ENCODE measurements at regions not wholly inside any gene's neighbourhood (a gene's known extent, or its start where the extent isn't known, plus 50 kb on each side); places are given as distances from the start of the nearest gene placed in this dataset.

DNA sequence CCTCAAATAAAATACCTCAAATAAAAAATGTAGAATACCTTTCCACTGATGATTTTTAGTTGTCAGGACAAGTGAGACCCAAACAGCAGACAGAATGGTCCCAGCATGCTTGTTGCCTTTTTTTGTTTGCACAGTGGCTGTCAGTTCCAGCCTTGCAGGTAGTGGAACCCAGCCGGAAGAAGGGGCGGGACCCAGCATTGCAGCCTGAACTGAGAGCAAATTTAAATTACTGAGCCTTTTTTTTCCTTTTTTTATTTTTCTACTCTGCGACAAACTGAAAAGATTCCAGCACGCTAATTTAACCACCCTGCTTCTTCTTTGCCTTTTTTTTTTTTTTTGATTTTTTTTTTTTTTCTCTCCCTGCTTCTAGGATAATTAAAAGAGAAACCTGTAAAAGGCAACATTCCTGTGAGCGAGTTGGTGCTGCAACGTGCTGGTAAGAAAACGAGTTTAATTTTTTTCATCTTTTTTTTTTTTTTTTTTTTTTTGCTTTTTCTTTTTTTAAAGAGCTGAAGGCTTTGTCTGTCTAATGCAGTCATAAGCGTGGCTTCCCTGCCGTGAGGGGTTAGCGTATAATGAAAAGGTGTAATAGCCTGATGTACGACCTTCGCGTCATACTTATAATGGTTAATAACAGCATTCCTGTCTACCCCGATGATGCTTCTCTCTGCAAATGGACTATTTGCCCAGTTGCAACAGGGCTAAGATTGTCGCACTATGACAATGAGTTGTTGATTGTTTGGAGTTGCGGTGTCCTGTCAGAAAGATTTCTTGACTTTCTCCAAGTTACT lies 555.3 kb upstream of the CELF2 start:
- no peak overlapping the region for H3K4me3 ChIP-seq (ENCODE audit: low read length)
- no peaks in the 10 kb centered on the region for H3K27me3 ChIP-seq (ENCODE audit: control insufficient read depth, insufficient read depth, low read length)
- H3K9me3 ChIP-seq (ENCODE audit: control insufficient read depth, insufficient read depth, low read length) = no peaks in the 10 kb centered on the region
- no peaks in the 10 kb centered on the region for H3K36me3 ChIP-seq (ENCODE audit: control insufficient read depth, insufficient read depth, low read length)
- H3K4me1 ChIP-seq (ENCODE audit: control insufficient read depth, insufficient read depth, low read length) = no peaks in the 10 kb centered on the region
- no peak overlapping the region for H3K27ac ChIP-seq (ENCODE audit: low read length)
- DNase-seq (ENCODE audit: low read depth, low spot score) = no peak
- WGBS (ENCODE audit: insufficient coverage, insufficient read length) = no CpG with 5 or more reads among the region's 16 CpGs

DNA sequence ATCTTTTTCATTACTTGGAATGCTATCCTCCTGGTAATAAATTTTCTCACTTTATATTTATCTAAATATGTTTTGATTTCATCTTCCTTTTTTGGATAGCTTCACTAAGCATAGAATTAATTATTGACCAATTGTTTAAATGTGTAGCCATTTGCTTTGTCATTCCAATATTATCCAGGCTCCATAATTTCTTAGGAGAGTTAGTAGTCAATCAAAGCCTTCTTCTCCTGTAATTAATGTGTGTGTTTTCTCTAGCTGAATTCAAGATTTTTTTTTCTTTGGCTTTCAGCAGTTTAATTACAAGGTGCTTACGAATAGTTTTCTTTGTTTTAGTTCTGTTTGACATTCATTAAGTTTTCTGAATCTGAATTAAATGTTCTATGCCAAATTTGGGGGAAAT lies 545.9 kb upstream of the CELF2 start:
- H3K4me1 ChIP-seq (ENCODE audit: control insufficient read depth, insufficient read depth, low read length) = no peaks in the 10 kb centered on the region
- no CpG with 5 or more reads among the region's 1 CpG for WGBS (ENCODE audit: insufficient coverage, insufficient read length)
- no peak overlapping the region for H3K27ac ChIP-seq (ENCODE audit: low read length)
- H3K27me3 ChIP-seq (ENCODE audit: control insufficient read depth, insufficient read depth, low read length) = no peaks in the 10 kb centered on the region
- DNase-seq (ENCODE audit: low read depth, low spot score) = no peak
- H3K36me3 ChIP-seq (ENCODE audit: control insufficient read depth, insufficient read depth, low read length) = no peaks in the 10 kb centered on the region
- no peaks in the 10 kb centered on the region for H3K9me3 ChIP-seq (ENCODE audit: control insufficient read depth, insufficient read depth, low read length)
- H3K4me3 ChIP-seq (ENCODE audit: low read length) = no peak overlapping the region

DNA sequence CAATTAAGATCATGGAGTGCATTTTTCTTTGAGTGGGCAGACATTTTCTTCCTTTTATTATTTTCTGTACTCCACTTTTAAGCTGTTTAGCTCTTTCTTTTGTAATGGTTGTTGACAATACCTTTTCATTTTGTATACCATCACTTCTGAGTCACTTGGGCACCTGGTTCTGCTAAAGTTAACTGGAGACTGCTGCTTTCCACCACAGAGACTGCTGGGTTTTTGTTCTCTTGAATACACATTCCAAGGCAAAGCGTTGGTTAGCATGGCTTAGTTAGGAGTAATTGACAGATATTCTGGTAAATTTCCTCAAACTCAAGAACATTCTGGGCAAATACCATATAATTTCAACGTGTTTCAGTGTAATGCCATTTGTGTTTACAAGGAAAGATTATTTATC lies 541.9 kb upstream of the CELF2 start:
- H3K27ac ChIP-seq (ENCODE audit: low read length) = no peak overlapping the region
- no peak overlapping the region for H3K4me3 ChIP-seq (ENCODE audit: low read length)
- H3K4me1 ChIP-seq (ENCODE audit: control insufficient read depth, insufficient read depth, low read length) = no peaks in the 10 kb centered on the region
- no CpG with 5 or more reads among the region's 2 CpGs for WGBS (ENCODE audit: insufficient coverage, insufficient read length)
- no peaks in the 10 kb centered on the region for H3K9me3 ChIP-seq (ENCODE audit: control insufficient read depth, insufficient read depth, low read length)
- no peaks in the 10 kb centered on the region for H3K36me3 ChIP-seq (ENCODE audit: control insufficient read depth, insufficient read depth, low read length)
- DNase-seq (ENCODE audit: low read depth, low spot score) = peak; percentile 5
- H3K27me3 ChIP-seq (ENCODE audit: control insufficient read depth, insufficient read depth, low read length) = no peaks in the 10 kb centered on the region

DNA sequence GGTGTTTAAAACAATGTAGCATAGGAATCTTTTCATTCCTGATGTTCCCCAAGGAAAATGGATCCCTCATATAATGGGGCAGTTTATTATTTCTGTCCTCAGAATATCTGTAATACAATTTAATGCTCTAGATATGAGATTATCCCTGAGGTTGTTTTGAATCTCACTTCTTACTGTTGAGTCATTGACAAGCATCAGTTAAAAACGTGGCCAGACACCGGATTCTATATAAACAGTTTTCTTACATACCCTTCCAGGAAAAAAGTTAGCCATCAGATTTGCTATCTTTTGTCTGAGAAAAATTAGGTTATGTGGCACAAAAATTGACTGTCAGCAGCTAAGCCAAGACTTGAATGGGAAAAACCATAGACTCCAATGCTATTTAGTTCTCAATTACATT lies 539.8 kb upstream of the CELF2 start:
- no CpG with 5 or more reads among the region's 2 CpGs for WGBS (ENCODE audit: insufficient coverage, insufficient read length)
- no peak overlapping the region for H3K27ac ChIP-seq (ENCODE audit: low read length)
- DNase-seq (ENCODE audit: low read depth, low spot score) = no peak
- H3K4me3 ChIP-seq (ENCODE audit: low read length) = no peak overlapping the region
- H3K4me1 ChIP-seq (ENCODE audit: control insufficient read depth, insufficient read depth, low read length) = no peaks in the 10 kb centered on the region
- no peaks in the 10 kb centered on the region for H3K9me3 ChIP-seq (ENCODE audit: control insufficient read depth, insufficient read depth, low read length)
- H3K36me3 ChIP-seq (ENCODE audit: control insufficient read depth, insufficient read depth, low read length) = no peaks in the 10 kb centered on the region
- H3K27me3 ChIP-seq (ENCODE audit: control insufficient read depth, insufficient read depth, low read length) = no peaks in the 10 kb centered on the region

DNA sequence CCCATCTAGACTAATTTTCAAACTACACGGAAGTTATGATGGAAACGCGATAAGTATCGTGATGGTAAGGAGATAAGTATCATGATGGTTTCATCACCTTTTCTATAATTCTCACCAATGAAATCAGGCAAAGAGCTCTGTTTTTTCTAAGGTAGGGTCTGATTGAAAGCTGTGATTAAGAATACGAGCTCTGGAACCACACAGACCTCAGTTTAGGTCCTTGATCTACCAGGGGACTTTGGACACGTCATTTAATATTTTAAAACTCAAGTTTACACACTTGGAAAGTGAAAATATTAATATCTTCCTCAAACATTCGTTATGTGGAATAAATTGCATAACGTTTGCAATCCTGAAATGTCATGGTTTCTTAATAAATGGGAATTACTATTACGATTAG lies 538.2 kb upstream of the CELF2 start:
- WGBS (ENCODE audit: insufficient coverage, insufficient read length) = no CpG with 5 or more reads among the region's 9 CpGs
- Histone ChIP-seq H3K4me3 (ENCODE audit: low read length) (no peak overlapping the region), H3K4me1 (ENCODE audit: control insufficient read depth, insufficient read depth, low read length) (no peaks in the 10 kb centered on the region), H3K9me3 (ENCODE audit: control insufficient read depth, insufficient read depth, low read length) (no peaks in the 10 kb centered on the region), H3K36me3 (ENCODE audit: control insufficient read depth, insufficient read depth, low read length) (no peaks in the 10 kb centered on the region), H3K27me3 (ENCODE audit: control insufficient read depth, insufficient read depth, low read length) (no peaks in the 10 kb centered on the region), H3K27ac (ENCODE audit: low read length) (no peak overlapping the region)
- DNase-seq (ENCODE audit: low read depth, low spot score) = no peak

DNA sequence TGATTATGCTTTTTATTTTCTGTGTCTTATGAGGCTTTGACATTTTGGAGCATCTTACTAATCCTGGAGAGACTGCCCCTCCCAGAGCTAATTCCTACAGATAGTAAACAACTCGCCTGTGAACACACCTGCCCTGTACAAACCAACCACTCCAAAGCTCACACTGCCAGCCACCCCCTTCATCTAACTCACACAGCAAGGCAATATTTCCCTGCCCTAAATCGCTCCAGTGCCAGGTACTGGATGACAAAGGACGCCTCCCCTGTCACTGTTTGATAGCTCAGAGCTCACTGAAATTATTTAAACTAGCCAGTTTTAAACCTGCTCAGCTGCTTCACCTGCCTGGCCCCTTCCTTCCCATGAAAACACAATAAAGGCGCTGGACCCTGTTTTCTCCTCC lies 535.1 kb upstream of the CELF2 start:
- WGBS (ENCODE audit: insufficient coverage, insufficient read length) = no CpG with 5 or more reads among the region's 4 CpGs
- Histone ChIP-seq H3K27me3 (ENCODE audit: control insufficient read depth, insufficient read depth, low read length) (no peaks in the 10 kb centered on the region), H3K4me1 (ENCODE audit: control insufficient read depth, insufficient read depth, low read length) (no peaks in the 10 kb centered on the region), H3K36me3 (ENCODE audit: control insufficient read depth, insufficient read depth, low read length) (no peaks in the 10 kb centered on the region), H3K4me3 (ENCODE audit: low read length) (no peak overlapping the region), H3K27ac (ENCODE audit: low read length) (no peak overlapping the region), H3K9me3 (ENCODE audit: control insufficient read depth, insufficient read depth, low read length) (no peaks in the 10 kb centered on the region)
- no peak for DNase-seq (ENCODE audit: low read depth, low spot score)

DNA sequence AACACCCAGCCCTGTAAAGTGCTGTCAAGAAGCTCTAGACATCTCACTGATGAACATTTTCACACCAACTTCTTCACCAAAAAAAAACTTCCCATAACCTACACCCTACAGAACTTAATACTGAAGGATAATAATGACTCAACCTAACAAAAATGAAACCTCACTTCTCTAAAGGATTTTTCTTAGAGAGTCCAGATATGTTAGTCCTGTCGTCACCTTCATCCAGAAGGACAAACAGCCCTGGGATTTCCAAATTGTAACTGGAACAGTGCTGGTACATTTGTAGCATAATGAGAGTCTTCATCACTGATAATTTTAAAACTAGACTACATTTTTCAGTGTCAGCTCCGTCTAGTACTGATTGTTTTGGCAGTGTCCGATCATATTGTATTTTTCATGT lies 528.6 kb upstream of the CELF2 start:
- Histone ChIP-seq H3K27me3 (ENCODE audit: control insufficient read depth, insufficient read depth, low read length) (no peaks in the 10 kb centered on the region), H3K27ac (ENCODE audit: low read length) (no peak overlapping the region), H3K4me3 (ENCODE audit: low read length) (no peak overlapping the region), H3K36me3 (ENCODE audit: control insufficient read depth, insufficient read depth, low read length) (no peaks in the 10 kb centered on the region), H3K4me1 (ENCODE audit: control insufficient read depth, insufficient read depth, low read length) (no peaks in the 10 kb centered on the region), H3K9me3 (ENCODE audit: control insufficient read depth, insufficient read depth, low read length) (no peaks in the 10 kb centered on the region)
- DNase-seq (ENCODE audit: low read depth, low spot score) = no peak
- no CpG with 5 or more reads among the region's 3 CpGs for WGBS (ENCODE audit: insufficient coverage, insufficient read length)

DNA sequence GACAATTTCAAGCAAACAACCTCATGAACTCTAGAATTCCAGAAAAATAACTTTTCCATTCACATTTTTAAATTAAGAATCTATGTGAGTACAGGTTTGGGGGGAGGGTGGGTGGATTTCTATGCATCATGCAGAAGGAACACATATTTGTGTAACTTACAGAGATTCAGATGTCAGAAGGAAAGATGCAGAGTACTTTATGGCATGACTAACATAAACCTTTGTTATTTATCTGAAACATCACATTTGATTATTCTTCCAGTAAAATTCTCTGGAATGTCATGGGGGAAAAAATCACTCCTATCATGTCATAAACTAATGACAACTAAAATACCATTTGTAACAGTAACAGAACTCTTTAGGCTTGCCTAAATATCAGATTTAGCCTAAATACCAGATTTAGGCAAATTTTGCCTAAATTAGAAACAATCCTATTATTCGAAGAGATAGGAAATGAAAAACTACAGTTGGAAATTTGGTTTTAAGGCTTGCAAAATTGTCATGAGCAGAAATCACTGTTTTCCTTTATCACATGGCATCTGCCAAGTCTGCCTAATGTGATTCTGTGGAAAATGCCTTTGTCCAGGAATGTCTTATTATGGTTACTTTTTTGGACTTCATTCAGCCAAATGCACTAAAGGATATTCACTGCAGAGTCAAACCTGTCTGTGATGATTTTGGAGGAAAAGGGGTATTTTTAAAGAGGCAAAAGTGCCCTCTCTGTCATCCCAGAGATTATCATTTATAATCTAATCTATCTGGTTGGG lies 527.7 kb upstream of the CELF2 start:
- DNase-seq (ENCODE audit: low read depth, low spot score) = no peak
- Histone ChIP-seq H3K27me3 (ENCODE audit: control insufficient read depth, insufficient read depth, low read length) (no peaks in the 10 kb centered on the region), H3K4me3 (ENCODE audit: low read length) (no peak overlapping the region), H3K27ac (ENCODE audit: low read length) (no peak overlapping the region), H3K4me1 (ENCODE audit: control insufficient read depth, insufficient read depth, low read length) (no peaks in the 10 kb centered on the region), H3K36me3 (ENCODE audit: control insufficient read depth, insufficient read depth, low read length) (no peaks in the 10 kb centered on the region), H3K9me3 (ENCODE audit: control insufficient read depth, insufficient read depth, low read length) (no peaks in the 10 kb centered on the region)
- WGBS (ENCODE audit: insufficient coverage, insufficient read length) = no CpG with 5 or more reads among the region's 1 CpG

DNA sequence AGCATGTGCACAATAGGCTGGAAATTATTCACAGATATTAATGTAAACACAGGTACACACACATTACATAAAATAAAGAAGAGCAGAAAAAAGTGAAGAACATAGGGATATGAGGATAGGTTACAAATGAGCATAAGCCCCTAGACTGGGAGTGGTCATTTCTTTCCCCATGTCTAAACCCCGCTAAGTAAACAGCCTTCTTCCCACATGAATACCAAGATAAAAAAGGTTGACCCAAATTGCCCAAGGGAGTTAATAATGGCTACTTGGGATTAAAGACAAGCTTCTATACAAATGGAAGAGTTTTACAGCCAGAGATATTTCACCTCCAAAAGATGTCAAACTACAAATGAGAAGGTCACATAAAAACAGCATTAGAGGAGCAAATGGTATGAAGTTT lies 527.1 kb upstream of the CELF2 start:
- Histone ChIP-seq H3K9me3 (ENCODE audit: control insufficient read depth, insufficient read depth, low read length) (no peaks in the 10 kb centered on the region), H3K27ac (ENCODE audit: low read length) (no peak overlapping the region), H3K4me3 (ENCODE audit: low read length) (no peak overlapping the region), H3K27me3 (ENCODE audit: control insufficient read depth, insufficient read depth, low read length) (no peaks in the 10 kb centered on the region), H3K36me3 (ENCODE audit: control insufficient read depth, insufficient read depth, low read length) (no peaks in the 10 kb centered on the region), H3K4me1 (ENCODE audit: control insufficient read depth, insufficient read depth, low read length) (no peaks in the 10 kb centered on the region)
- no peak for DNase-seq (ENCODE audit: low read depth, low spot score)
- WGBS (ENCODE audit: insufficient coverage, insufficient read length) = no CpG with 5 or more reads among the region's 1 CpG

DNA sequence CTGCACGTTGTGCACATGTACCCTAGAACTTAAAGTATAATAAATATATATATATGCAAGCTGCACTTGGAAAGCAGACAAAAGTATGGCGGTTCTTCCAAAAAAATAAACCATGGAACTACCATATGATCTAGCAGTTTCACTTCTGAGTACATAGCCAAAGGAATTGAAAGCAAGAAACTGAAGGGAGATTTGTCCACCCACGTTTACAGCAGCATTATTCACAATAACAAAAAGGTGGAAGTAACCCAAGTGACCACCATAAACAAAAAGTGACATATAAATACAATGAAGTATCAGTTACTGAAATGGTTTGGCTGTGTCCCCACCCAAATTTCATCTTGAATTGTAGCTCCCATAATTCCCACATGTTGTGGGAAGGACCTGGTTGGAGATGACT lies 525.3 kb upstream of the CELF2 start:
- Histone ChIP-seq H3K27me3 (ENCODE audit: control insufficient read depth, insufficient read depth, low read length) (no peaks in the 10 kb centered on the region), H3K36me3 (ENCODE audit: control insufficient read depth, insufficient read depth, low read length) (no peaks in the 10 kb centered on the region), H3K4me3 (ENCODE audit: low read length) (no peak overlapping the region), H3K9me3 (ENCODE audit: control insufficient read depth, insufficient read depth, low read length) (no peaks in the 10 kb centered on the region), H3K27ac (ENCODE audit: low read length) (no peak overlapping the region), H3K4me1 (ENCODE audit: control insufficient read depth, insufficient read depth, low read length) (no peaks in the 10 kb centered on the region)
- DNase-seq (ENCODE audit: low read depth, low spot score) = no peak
- WGBS (ENCODE audit: insufficient coverage, insufficient read length) = no CpG with 5 or more reads among the region's 3 CpGs

DNA sequence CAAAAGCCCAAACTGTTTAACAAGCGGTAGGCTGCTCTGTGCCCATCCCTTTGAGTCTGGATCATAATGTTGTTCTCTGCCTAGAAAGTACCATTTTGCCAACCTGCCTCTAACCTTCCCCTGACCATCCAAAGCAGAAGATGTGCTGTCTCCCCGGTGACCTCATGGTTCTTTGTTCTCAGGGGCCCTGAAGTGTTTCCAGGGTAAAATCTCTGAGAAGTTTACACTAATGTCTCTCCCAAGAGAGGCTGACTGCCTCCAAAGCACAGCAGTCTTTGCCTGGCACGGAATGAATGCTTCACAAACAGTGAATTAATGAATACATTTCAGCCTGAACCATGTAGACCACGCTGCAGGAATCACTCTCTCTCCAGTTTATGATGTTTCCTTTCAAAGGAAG lies 523.8 kb upstream of the CELF2 start:
- no peak overlapping the region for H3K27ac ChIP-seq (ENCODE audit: low read length)
- H3K4me3 ChIP-seq (ENCODE audit: low read length) = no peak overlapping the region
- no CpG with 5 or more reads among the region's 4 CpGs for WGBS (ENCODE audit: insufficient coverage, insufficient read length)
- no peaks in the 10 kb centered on the region for H3K36me3 ChIP-seq (ENCODE audit: control insufficient read depth, insufficient read depth, low read length)
- no peak for DNase-seq (ENCODE audit: low read depth, low spot score)
- H3K9me3 ChIP-seq (ENCODE audit: control insufficient read depth, insufficient read depth, low read length) = no peaks in the 10 kb centered on the region
- H3K4me1 ChIP-seq (ENCODE audit: control insufficient read depth, insufficient read depth, low read length) = no peaks in the 10 kb centered on the region
- H3K27me3 ChIP-seq (ENCODE audit: control insufficient read depth, insufficient read depth, low read length) = no peaks in the 10 kb centered on the region

Data from iPS DF 6.9 (cell line).